Heart left ventricle (tissue), 13 donors: ENCODE measurements at regions not wholly inside any gene's neighbourhood (a gene's known extent, or its start where the extent isn't known, plus 50 kb on each side); places are given as distances from the start of the nearest gene placed in this dataset.

ENCODE experiments used
- CTCF ChIP-seq, 12 donors: fragments of 200-600 bp; sonication (generic) in 4 of 12; IDR thresholded peaks; one replicate each; pipeline versions ENCODE4 v1.5.0 to v1.8.0; 2018 to 2022; ENCODE audit warnings: antibody characterized with exemption in 12 of 12, mild to moderate bottlenecking in 5 of 12
- POLR2A ChIP-seq, 2 donors: fragments of 450-650 bp; IDR thresholded peaks; one replicate each; pipeline ENCODE4 v1.6.1; 2017; ENCODE audit warnings: antibody characterized with exemption in 2 of 2, mild to moderate bottlenecking in 2 of 2, moderate library complexity in 2 of 2
- donor health status: ischemic (EF 13 %, LVEDD 7.1; RV severe dilation, severe dysfunction).
- donor health status: DM: no; HTN: yes; CAD: no.
- donor health status: DM: no; HTN: no; CAD: no.
- donor health status: ischemic (EF 25% LVEDD 6.9; RV normal size, moderate dysfunction).
- donor health status: ischemic (EF 25% LVEDD 5.7; RV mildly dilated, moderate dysfunction).
- donor health status: ischemic (EF 35%, LVEDD 5.7; RV mildly dilated, moderate dysfunction).
- donor health status: nonischemic (EF 11% LVEDD 7.7; RV severe dilation, severe dysfunction).
- donor health status: DM: yes; HTN: yes; CAD: no.
- donor health status: PGD.
- donor health status: ischemic (EF 29% LVEDD 5.4; RV normal size, mild dysfunction).
- donor health status: nonischemic (EF 23%, LVEDD 6.1; RV moderate dilation, normal function).

- TF ChIP-seq CTCF (IDR thresholded peaks at IDR 0.05) (no peak), POLR2A (IDR thresholded peaks at IDR 0.05) (no peak)
These were observed 120.8 kb downstream of the GLI2 start for GRCh38 chr2:120856421-120856862.
